GM18951 (cell line): ENCODE measurements at regions not wholly inside any gene's neighbourhood (a gene's known extent, or its start where the extent isn't known, plus 50 kb on each side); places are given as distances from the start of the nearest gene placed in this dataset.

Experiments
- POLR2A ChIP-seq: IDR thresholded peaks from 4 replicates; pipeline ENCODE4 v1.6.1; 2011; ENCODE audit warnings: mild to moderate bottlenecking; ENCODE audit not compliant: insufficient read length, insufficient read depth; ENCODE audit errors: extremely low read depth
- in situ Hi-C: fragments of 300-500 bp; cut with MboI; formaldehyde crosslinking; loops from one replicate; pipeline ENCODE4 v1.12.0; 2022; ENCODE audit warnings: low sequenced_read_pairs, mixed read lengths, inconsistent platforms; ENCODE audit not compliant: unreplicated experiment

DNA sequence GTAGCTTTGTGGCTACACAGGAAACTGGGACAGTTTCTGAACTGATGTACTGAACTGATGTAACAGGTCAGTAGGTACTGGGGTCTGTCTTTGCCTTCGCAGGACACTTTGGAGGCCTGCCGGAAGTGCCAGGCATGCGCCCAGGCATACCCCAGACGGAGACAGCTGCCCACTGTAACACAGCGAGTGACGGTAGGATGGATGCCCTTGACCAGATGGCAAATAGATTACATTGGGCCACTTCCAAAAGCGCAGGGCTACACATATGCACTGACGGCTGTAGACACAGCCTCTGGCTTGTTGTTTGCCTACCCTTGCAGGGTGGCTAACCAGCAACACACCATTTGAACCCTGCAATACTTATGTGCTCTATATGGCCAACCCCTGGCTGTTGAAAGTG, 94.1 kb upstream of the TMPO start:
- TF ChIP-seq POLR2A = no peak
- in situ Hi-C loops = no loop called here

DNA sequence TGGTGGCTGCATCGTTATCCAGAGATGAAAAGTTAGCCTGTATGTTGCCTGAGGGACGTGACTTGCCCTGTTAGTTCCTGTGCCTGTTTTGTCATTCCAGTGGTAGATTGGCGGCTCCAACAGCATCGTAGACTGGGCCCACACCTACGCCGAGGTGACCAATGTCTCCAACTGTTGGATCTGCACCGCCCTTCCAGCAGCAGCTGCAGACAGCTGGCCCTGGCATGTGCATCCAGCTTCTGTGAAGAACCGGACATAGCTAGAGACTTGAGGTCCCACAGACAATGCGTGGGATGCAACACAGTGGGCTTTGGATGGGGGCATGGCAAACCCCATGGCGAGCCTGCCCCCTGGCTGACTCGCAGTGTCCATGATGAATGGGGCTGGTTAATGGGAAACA, 93.0 kb upstream of the TMPO start:
- in situ Hi-C loops = no loop called here
- no peak for TF ChIP-seq POLR2A

DNA sequence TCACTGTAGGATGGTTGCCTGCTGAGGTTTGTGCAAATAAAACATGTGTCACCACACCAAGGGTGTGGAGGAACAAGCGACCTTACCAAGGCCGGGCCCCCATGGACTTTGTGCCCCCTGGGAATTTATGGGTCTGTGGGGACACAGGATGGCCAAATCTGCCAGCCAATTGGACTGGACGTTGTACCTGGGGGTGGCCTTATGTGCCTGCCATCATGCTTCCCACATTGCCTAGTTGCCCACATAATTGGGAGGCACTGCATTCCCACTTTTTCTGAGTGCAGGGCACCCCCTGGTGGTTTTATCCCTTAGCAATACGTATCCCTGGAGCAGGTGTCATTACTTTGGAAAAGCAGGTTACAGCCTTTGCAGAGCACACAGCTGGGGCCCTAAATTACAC, 92.6 kb upstream of the TMPO start:
- in situ Hi-C loops = no loop called here
- TF ChIP-seq POLR2A = no peak

DNA sequence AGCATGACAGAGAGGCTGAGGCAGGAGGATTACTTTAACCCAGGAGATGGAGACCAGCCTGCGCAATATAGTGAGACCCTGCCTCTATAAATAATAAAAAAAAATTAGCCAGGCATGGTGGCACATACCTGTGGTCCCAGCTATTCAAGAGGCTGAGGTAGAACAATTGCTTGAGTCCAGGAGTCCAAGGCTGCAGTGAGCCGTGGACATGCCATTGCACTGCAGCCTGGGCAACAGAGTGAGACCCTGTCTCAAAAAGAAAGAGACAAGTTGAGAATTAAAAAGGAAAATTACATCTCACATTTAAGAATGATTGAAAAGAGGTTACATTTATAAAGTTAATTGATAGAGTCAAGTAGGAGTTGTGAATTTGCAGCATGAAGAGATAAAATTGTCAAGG, 91.4 kb upstream of the TMPO start:
- in situ Hi-C loops = no loop called here
- TF ChIP-seq POLR2A = no peak

- TF ChIP-seq POLR2A = no peak
- in situ Hi-C loops = no loop called here
Observed at GRCh38 chr12:98424726-98425401, 90.5 kb upstream of the TMPO start.

DNA sequence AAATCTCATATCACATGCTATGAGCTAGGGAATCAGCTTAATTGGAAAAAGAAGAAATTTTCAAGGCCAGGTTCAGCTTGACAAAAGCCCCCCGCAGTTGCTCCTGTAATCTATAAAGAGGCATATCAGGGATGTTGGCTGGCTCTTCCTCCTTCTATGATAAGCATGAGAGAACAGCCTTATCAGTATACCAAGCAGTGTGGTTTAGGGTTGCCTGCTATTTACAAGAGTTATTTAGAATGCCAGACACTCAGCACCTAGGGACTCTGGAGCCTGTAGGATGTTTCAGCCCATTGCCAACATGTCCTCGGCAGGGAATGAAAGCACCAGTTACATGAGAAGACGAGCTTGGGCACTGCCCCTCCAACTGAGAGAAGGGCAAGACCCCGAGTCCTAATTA, 89.5 kb upstream of the TMPO start:
- TF ChIP-seq POLR2A = no peak
- in situ Hi-C loops = no loop called here

GRCh38 chr12:98431089-98431488, 84.3 kb upstream of the TMPO start:
- in situ Hi-C loops = no loop called here
- no peak for TF ChIP-seq POLR2A

- in situ Hi-C loops = no loop called here
Observed at GRCh38 chr12:98437166-98437565, 78.2 kb upstream of the TMPO start.

DNA sequence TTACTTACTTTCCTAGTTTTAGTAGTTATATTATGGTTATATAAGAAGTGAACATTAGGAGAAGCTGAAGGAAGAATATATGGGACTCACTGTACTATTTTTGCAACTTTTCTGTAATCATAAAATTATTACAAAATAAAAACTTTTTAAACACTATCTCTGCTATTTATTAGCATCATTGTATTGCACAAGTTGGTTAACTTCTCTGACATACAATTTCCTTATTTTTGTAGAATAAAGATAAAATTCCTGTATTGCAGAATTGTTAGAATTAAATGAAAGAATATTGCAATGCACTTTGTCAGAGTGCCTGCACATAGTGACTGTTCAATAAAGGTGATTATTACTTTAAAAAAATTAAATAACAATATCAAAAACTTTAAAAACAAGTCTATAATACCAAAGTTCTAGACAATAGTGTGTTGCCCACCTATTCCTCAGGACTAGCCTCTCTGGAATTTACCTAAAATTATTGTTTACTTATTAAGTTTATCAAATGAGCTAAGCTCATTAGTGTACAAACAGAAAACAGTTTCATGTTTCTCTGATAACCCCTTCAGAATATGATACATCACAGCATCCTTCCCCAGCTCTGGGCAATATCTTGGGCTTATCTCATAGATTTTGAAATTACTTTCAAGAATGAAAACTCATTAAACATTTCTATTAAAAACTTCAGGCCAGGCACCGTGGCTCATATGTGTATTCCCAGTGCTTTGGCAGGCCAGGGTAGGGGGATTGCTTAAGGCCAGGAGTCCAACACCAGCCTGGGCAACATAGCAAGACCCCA, 77.4 kb upstream of the TMPO start:
- in situ Hi-C loops = no loop called here

More at GRCh38 chr12:98437166-98437565, 78.2 kb upstream of the TMPO start:
- no peak for TF ChIP-seq POLR2A

GRCh38 chr12:98438656-98439230, 76.6 kb upstream of the TMPO start:
- in situ Hi-C loops = no loop called here

More for the DNA sequence above, 77.4 kb upstream of the TMPO start:
- no peak for TF ChIP-seq POLR2A

DNA sequence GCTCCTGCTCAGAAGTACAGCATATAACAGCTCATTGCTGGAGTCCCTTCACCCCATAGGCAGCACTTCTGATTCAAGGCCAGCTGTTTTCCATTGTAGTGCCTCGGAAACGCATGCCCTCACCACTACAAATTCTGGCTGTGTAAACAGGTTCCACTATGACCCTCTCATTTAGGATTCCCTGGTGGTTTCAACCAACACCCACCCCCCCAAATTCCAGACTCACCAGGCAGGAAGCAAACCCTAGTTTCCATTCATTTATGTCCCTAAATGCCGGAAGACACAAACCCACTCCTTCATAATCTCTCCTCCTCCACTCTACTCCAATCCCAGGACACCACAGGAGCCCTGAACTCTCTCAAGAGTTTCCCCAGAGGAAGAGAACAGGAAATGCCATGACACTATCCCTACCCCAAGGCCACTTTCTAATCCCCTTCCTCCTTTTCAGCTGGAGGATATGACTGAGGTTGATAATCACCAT, 75.9 kb upstream of the TMPO start:
- in situ Hi-C loops = no loop called here

More at GRCh38 chr12:98438656-98439230, 76.6 kb upstream of the TMPO start:
- no peak for TF ChIP-seq POLR2A

GRCh38 chr12:98439981-98440581, 75.3 kb upstream of the TMPO start:
- in situ Hi-C loops = no loop called here

More for the DNA sequence above, 75.9 kb upstream of the TMPO start:
- no peak for TF ChIP-seq POLR2A

DNA sequence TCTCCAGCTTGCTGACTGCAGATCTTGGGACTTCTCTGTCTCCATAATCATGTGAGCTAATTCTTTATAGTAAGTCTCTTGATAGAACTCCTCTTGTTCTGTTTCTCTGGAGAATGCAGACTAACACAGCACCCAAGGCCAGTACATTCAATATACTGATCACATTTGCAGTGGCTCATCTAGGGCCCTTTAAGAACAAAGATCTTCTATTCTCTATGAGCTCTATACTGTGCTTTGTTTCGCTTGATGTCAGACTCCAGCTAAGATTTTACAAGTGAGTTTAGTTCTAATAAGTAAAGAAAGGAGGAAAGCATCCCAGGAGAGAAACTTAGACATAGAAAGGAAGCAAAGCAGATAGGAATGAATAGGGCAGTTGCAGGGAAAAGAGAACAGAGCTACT, 69.3 kb upstream of the TMPO start:
- TF ChIP-seq POLR2A = no peak
- in situ Hi-C loops = no loop called here

More at GRCh38 chr12:98439981-98440581, 75.3 kb upstream of the TMPO start:
- TF ChIP-seq POLR2A = no peak
